Loucy (cell line): ENCODE measurements at regions not wholly inside any gene's neighbourhood (a gene's known extent, or its start where the extent isn't known, plus 50 kb on each side); places are given as distances from the start of the nearest gene placed in this dataset.

ENCODE experiments used
- H2AFZ ChIP-seq: fragments of 200-600 bp; sonication (generic); 2 replicates; pipeline ENCODE4 v1.6.0; 2016; ENCODE audit warnings: antibody characterized with exemption, mild to moderate bottlenecking, low read length, moderate library complexity
- H3F3A ChIP-seq: fragments of 200-600 bp; 2 replicates; pipeline ENCODE4 v1.6.0; 2016; ENCODE audit warnings: antibody characterized with exemption, low read depth, mild to moderate bottlenecking
- H3K27me3 ChIP-seq: fragments of 200-600 bp; sonication (generic); 2 replicates; pipeline ENCODE4 v1.6.1; 2014; ENCODE audit warnings: low read length, mild to moderate bottlenecking; ENCODE audit not compliant: insufficient read depth, poor library complexity, severe bottlenecking
- H3K36me3 ChIP-seq: fragments of 200-600 bp; sonication (generic); 2 replicates; pipeline ENCODE4 v1.6.1; 2016; ENCODE audit warnings: low read length; ENCODE audit not compliant: insufficient read depth
- H3K4me1 ChIP-seq: fragments of 200-600 bp; sonication (generic); 2 replicates; pipeline ENCODE4 v1.5.1; 2014; ENCODE audit warnings: low read length, mild to moderate bottlenecking; ENCODE audit not compliant: insufficient read depth, poor library complexity, severe bottlenecking
- H3K4me2 ChIP-seq: fragments of 200-600 bp; sonication (generic); 2 replicates; pipeline ENCODE4 v1.6.0; 2014; ENCODE audit warnings: antibody characterized with exemption, low read length, low read depth, mild to moderate bottlenecking; ENCODE audit not compliant: poor library complexity, severe bottlenecking
- H3K4me3 ChIP-seq: fragments of 200-600 bp; sonication (generic); 2 replicates; pipeline ENCODE4 v1.5.1; 2014; ENCODE audit warnings: low read length, mild to moderate bottlenecking, mixed read lengths; ENCODE audit not compliant: poor library complexity, severe bottlenecking
- H3K79me2 ChIP-seq: fragments of 200-600 bp; sonication (generic); 2 replicates; pipeline ENCODE4 v1.6.1; 2014; ENCODE audit warnings: low read length; ENCODE audit not compliant: insufficient read depth
- H3K9ac ChIP-seq: fragments of 200-600 bp; sonication (generic); 2 replicates; pipeline ENCODE4 v1.6.0; 2014; ENCODE audit warnings: mild to moderate bottlenecking, low read depth, low read length, moderate library complexity; ENCODE audit not compliant: poor library complexity, severe bottlenecking
- H3K9me2 ChIP-seq: fragments of 200-600 bp; sonication (generic); replicated peaks from 2 replicates; pipeline ENCODE4 v1.6.1; 2016; ENCODE audit warnings: low read depth, low read length, mixed read lengths
- H3K9me3 ChIP-seq: fragments of 200-600 bp; sonication (generic); 2 replicates; pipeline ENCODE4 v1.6.1; 2014; ENCODE audit warnings: mild to moderate bottlenecking, antibody characterized with exemption, low read length, low read depth; ENCODE audit not compliant: insufficient read depth
- H4K20me1 ChIP-seq: fragments of 200-600 bp; sonication (generic); 2 replicates; pipeline ENCODE4 v1.6.0; 2014; ENCODE audit warnings: antibody characterized with exemption, low read length, mild to moderate bottlenecking; ENCODE audit not compliant: insufficient read depth, poor library complexity, severe bottlenecking
- EZH2phosphoT487 ChIP-seq: fragments of 200-600 bp; IDR thresholded peaks from 2 replicates; pipeline ENCODE4 v1.6.1; 2018; ENCODE audit warnings: antibody characterized with exemption, mild to moderate bottlenecking, moderate library complexity, borderline replicate concordance
- TF ChIP-seq, protein P1 (sequence below): fragments of 200-600 bp; sonication (generic); conservative IDR thresholded peaks from 2 replicates; pipeline ENCODE4 v1.5.1; 2014; ENCODE audit warnings: mild to moderate bottlenecking, antibody characterized with exemption, low read length

DNA sequence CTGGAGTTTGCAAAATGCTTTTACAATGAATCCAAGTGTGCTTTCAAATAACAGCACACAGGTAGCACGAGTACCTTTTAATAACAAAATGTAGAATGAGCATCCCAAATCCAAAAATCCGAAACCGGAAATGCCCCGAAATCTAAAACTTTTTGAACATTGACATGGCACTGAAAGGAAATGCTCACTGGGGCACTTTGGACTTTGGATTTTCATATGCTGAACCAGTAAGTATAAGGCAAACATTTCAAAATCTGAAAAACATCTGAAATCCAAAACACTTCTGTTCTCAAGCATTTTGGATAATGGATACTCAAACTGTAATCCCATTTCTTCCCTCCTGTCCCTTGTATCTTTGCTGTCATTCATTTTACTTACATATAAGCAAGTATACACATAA is 50.1 kb downstream of the GCNT4 start:
- no peaks in the 10 kb centered on the region for H3F3A ChIP-seq
- no peak overlapping the region for H3K9ac ChIP-seq
- peaks cover 7% of the 10 kb centered on the region for H3K4me1 ChIP-seq
- H2AFZ ChIP-seq = no peak overlapping the region
- H3K4me3 ChIP-seq = no peak overlapping the region
- no peaks in the 10 kb centered on the region for H3K36me3 ChIP-seq
- peaks cover 8% of the 10 kb centered on the region for H3K9me3 ChIP-seq
- TF ChIP-seq, protein P1, sequence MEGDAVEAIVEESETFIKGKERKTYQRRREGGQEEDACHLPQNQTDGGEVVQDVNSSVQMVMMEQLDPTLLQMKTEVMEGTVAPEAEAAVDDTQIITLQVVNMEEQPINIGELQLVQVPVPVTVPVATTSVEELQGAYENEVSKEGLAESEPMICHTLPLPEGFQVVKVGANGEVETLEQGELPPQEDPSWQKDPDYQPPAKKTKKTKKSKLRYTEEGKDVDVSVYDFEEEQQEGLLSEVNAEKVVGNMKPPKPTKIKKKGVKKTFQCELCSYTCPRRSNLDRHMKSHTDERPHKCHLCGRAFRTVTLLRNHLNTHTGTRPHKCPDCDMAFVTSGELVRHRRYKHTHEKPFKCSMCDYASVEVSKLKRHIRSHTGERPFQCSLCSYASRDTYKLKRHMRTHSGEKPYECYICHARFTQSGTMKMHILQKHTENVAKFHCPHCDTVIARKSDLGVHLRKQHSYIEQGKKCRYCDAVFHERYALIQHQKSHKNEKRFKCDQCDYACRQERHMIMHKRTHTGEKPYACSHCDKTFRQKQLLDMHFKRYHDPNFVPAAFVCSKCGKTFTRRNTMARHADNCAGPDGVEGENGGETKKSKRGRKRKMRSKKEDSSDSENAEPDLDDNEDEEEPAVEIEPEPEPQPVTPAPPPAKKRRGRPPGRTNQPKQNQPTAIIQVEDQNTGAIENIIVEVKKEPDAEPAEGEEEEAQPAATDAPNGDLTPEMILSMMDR = no peak
- no peak for TF ChIP-seq EZH2phosphoT487
- H3K9me2 ChIP-seq = no peaks in the 10 kb centered on the region
- H4K20me1 ChIP-seq = no peaks in the 10 kb centered on the region
- H3K4me2 ChIP-seq = no peak overlapping the region
- no peaks in the 10 kb centered on the region for H3K27me3 ChIP-seq
- H3K79me2 ChIP-seq = no peaks in the 10 kb centered on the region

DNA sequence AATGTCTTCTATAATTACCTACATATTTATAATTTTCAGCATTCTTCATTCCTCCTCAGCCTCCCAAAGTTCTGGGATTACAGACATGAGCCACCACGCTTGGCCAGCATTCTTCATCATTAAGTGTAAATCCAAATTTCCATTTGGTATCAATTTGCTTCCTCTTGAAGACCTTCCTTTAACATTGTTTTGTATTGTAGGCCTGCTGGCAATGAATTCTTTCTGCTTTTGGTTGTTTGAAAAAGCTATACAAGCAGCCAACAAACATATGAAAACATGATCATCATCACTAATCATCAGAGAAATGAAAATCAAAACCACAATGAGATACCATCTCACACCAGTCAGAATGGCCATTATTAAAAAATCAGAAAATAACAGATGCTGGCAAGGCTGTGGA is 56.4 kb downstream of the GCNT4 start:
- Histone ChIP-seq H3K4me3 (no peak overlapping the region), H3K9me2 (no peaks in the 10 kb centered on the region), H3K9me3 (no peaks in the 10 kb centered on the region), H3K4me2 (no peak overlapping the region), H2AFZ (no peak overlapping the region), H3K4me1 (peaks cover 11% of the 10 kb centered on the region), H3F3A (no peaks in the 10 kb centered on the region), H3K79me2 (no peaks in the 10 kb centered on the region), H3K27me3 (no peaks in the 10 kb centered on the region), H3K9ac (no peak overlapping the region), H3K36me3 (no peaks in the 10 kb centered on the region), H4K20me1 (no peaks in the 10 kb centered on the region)
- TF ChIP-seq EZH2phosphoT487 = no peak
- TF ChIP-seq, protein P1 = no peak

DNA sequence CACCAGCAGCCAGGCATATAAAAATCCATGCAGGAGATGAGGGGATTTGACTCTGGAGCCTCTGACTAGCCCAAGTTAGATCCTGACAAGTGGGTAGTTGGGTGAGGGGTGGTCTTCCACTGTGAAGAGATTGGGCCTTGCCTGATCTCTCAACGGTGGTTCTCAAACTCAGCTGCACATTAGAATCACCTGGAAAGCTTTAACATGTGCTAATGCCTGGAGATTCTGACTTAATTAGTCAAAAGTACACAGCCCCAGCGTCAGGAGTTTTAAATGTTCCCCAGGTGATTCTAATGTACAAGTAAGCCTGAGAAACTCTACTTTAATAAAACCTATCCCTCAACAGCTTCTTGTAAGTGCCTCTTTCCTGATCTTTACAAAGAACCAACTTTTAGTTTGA is 57.5 kb downstream of the GCNT4 start:
- no peaks in the 10 kb centered on the region for H3K79me2 ChIP-seq
- H3K9ac ChIP-seq = no peak overlapping the region
- H3K27me3 ChIP-seq = no peaks in the 10 kb centered on the region
- no peaks in the 10 kb centered on the region for H3K9me3 ChIP-seq
- H3K4me1 ChIP-seq = peaks cover 11% of the 10 kb centered on the region
- no peaks in the 10 kb centered on the region for H4K20me1 ChIP-seq
- no peak overlapping the region for H3K4me2 ChIP-seq
- H3K36me3 ChIP-seq = no peaks in the 10 kb centered on the region
- H3K4me3 ChIP-seq = no peak overlapping the region
- H2AFZ ChIP-seq = no peak overlapping the region
- no peaks in the 10 kb centered on the region for H3K9me2 ChIP-seq
- no peaks in the 10 kb centered on the region for H3F3A ChIP-seq
- TF ChIP-seq, protein P1 = no peak
- TF ChIP-seq EZH2phosphoT487 = no peak
